K562 (cell line): ENCODE measurements at regions not wholly inside any gene's neighbourhood (a gene's known extent, or its start where the extent isn't known, plus 50 kb on each side); places are given as distances from the start of the nearest gene placed in this dataset.

Experiments
- ATAC-seq: fragments of 200-7000 bp; cut with Tn5 transposase; 3 replicates; pipeline ENCODE4 v1.9.1; 2020; ENCODE audit warnings: moderate library complexity
- BruUV-seq: library from RNA; stranded (reverse); fragments of 400-500 nt; replicated peaks from 2 replicates; lab custom pipeline; 2021; lab: Mats Ljungman, UMichigan
- CTCF ChIA-PET: fragments of 300-600 bp; formaldehyde crosslinking; extraction: SDS; loops from one replicate; lab custom pipeline; 2021; ENCODE audit warnings: low intra/inter-chr PET ratio; lab: Yijun Ruan, JAX
- POLR2A ChIA-PET: fragments of 300-600, 350-650 bp; sonication (Branson Sonifier 250); formaldehyde crosslinking; extraction: SDS; loops from one replicate; lab custom pipeline; 2021; ENCODE audit warnings: antibody characterized with exemption, inconsistent platforms; lab: Yijun Ruan, JAX
- DNase-seq, 4 experiments: peaks; one replicate each; pipeline versions ENCODE4 v3.0.0 to v3.0.0-alpha.2; 2011 to 2018; ENCODE audit warnings: low spot score in 3 of 4, mixed read lengths in 3 of 4; ENCODE audit errors: extremely low read depth in 1 of 4
- FAIRE-seq: peaks from 2 replicates; lab custom pipeline; 2011; peaks lifted over from hg19 to GRCh38; lab: Jason Lieb, UNC
- H2AFZ ChIP-seq: 2 replicates; pipeline ENCODE4 v1.6.0; 2011; ENCODE audit warnings: low read depth, low read length, control low read depth, inconsistent platforms
- H3K27ac ChIP-seq: fragments of 200-600 bp; 3 replicates; pipeline ENCODE4 v1.8.0; 2011; ENCODE audit warnings: low read depth, mild to moderate bottlenecking, control low read depth, inconsistent platforms, low read length, moderate library complexity, mixed read lengths; ENCODE audit errors: extremely low read depth
- H3K27me3 ChIP-seq, 2 experiments: fragments of 300-600 bp in 1 of 2; 2 replicates in 1 of 2; 3 replicates in 1 of 2; pipeline versions ENCODE4 v1.6.0 to v1.8.0; 2011; ENCODE audit warnings: inconsistent platforms in 2 of 2, low read length in 2 of 2, mild to moderate bottlenecking in 1 of 2, mixed read lengths in 1 of 2, moderate library complexity in 1 of 2; ENCODE audit not compliant: control insufficient read depth in 2 of 2, insufficient read depth in 2 of 2
- H3K36me3 ChIP-seq: fragments of 300-600 bp; 3 replicates; pipeline ENCODE4 v1.8.0; 2011; ENCODE audit warnings: mild to moderate bottlenecking, low read length, inconsistent platforms; ENCODE audit not compliant: control insufficient read depth, insufficient read depth
- H3K4me1 ChIP-seq, 2 experiments: fragments of 200-600 bp in 1 of 2; replicated peaks in 1 of 2; 2 replicates in 1 of 2; 3 replicates in 1 of 2; pipeline versions ENCODE4 v1.5.1 to v1.8.0; 2011; ENCODE audit warnings: inconsistent platforms in 2 of 2, low read length in 2 of 2, mild to moderate bottlenecking in 1 of 2, mixed read lengths in 1 of 2, moderate library complexity in 1 of 2; ENCODE audit not compliant: control insufficient read depth in 2 of 2, insufficient read depth in 2 of 2
- H3K4me2 ChIP-seq: 2 replicates; pipeline ENCODE4 v1.6.1; 2011; ENCODE audit warnings: low read length, control low read depth, inconsistent platforms, mixed read lengths; ENCODE audit not compliant: insufficient read depth
- H3K4me3 ChIP-seq: fragments of 200-600 bp; sonication (generic), shearing (Covaris generic); 2 replicates; pipeline ENCODE4 v1.5.1; 2016; ENCODE audit warnings: control low read depth, inconsistent platforms
- H3K79me2 ChIP-seq: fragments of 200-600 bp; 3 replicates; pipeline ENCODE4 v1.8.0; 2011; ENCODE audit warnings: low read length, inconsistent platforms; ENCODE audit not compliant: control insufficient read depth, insufficient read depth
- H3K9ac ChIP-seq, 2 experiments: 2 replicates each; pipeline versions ENCODE4 v1.6.0 to v1.6.1; 2011; ENCODE audit warnings: low read depth in 2 of 2, low read length in 2 of 2, control low read depth in 1 of 2, inconsistent platforms in 1 of 2, mild to moderate bottlenecking in 1 of 2, mixed read lengths in 1 of 2; ENCODE audit not compliant: insufficient read depth in 1 of 2
- H3K9me1 ChIP-seq: one replicate; pipeline ENCODE4 v1.6.0; 2011; ENCODE audit warnings: inconsistent platforms, mild to moderate bottlenecking, low read length, moderate library complexity; ENCODE audit not compliant: control insufficient read depth, insufficient read depth
- H3K9me3 ChIP-seq: replicated peaks from 2 replicates; pipeline ENCODE4 v1.5.1; 2011; ENCODE audit warnings: low read depth, low read length, inconsistent platforms; ENCODE audit not compliant: control insufficient read depth, insufficient read depth
- H4K20me1 ChIP-seq: replicated peaks from 2 replicates; pipeline ENCODE4 v1.6.1; 2011; ENCODE audit warnings: low read length, inconsistent platforms, mixed read lengths; ENCODE audit not compliant: control insufficient read depth, insufficient read depth
- ATF3 ChIP-seq, 2 experiments: fragments of 450-650 bp in 1 of 2; sonication (generic) in 1 of 2; formaldehyde crosslinking in 1 of 2; IDR thresholded peaks in 1 of 2; conservative IDR thresholded peaks in 1 of 2; 2 replicates each; pipeline versions ENCODE4 v1.6.1 to v1.8.1; 2016 to 2023; ENCODE audit warnings: mild to moderate bottlenecking in 2 of 2, moderate library complexity in 2 of 2, inconsistent platforms in 1 of 2, missing genetic modification reagents in 1 of 2
- CHCHD3 ChIP-seq: fragments of 250-450 bp; sonication (Bioruptor Pico); IDR thresholded peaks from 2 replicates; pipeline ENCODE4 v2.1.2; 2022; ENCODE audit warnings: mild to moderate bottlenecking
- CUX1 ChIP-seq: fragments of 200-800 bp; sonication (Bioruptor generic); IDR thresholded peaks from 2 replicates; pipeline ENCODE4 v1.6.1; 2016; ENCODE audit warnings: missing genetic modification characterization, missing compliant biosample characterization
- EP400 ChIP-seq: fragments of 450-650 bp; IDR thresholded peaks from 2 replicates; pipeline ENCODE4 v1.6.1; 2017; ENCODE audit warnings: antibody characterized with exemption, mild to moderate bottlenecking, moderate library complexity
- IRF9 ChIP-seq: fragments of 450-650 bp; IDR thresholded peaks from 2 replicates; pipeline ENCODE4 v1.6.1; 2016; ENCODE audit warnings: missing biosample characterization, missing genetic modification characterization
- MAFF ChIP-seq: IDR thresholded peaks from 2 replicates; pipeline ENCODE4 v1.6.1; 2012; ENCODE audit warnings: low read length, improper control_type of control experiment
- MBD2 ChIP-seq: sonication (generic); IDR thresholded peaks from 2 replicates; pipeline ENCODE4 v1.6.1; 2016; ENCODE audit warnings: low read depth, borderline replicate concordance
- POU5F1 ChIP-seq: fragments of 150-350 bp; IDR thresholded peaks from 2 replicates; pipeline ENCODE4 v1.6.1; 2014; ENCODE audit warnings: borderline replicate concordance, low read length, low read depth, mild to moderate bottlenecking; ENCODE audit not compliant: partially characterized antibody
- SMAD4 ChIP-seq: fragments of 250-450 bp; sonication (Bioruptor Pico); conservative IDR thresholded peaks from 2 replicates; pipeline ENCODE4 v1.8.0; 2021; ENCODE audit warnings: inconsistent platforms, mild to moderate bottlenecking, moderate library complexity
- SNIP1 ChIP-seq: fragments of 450-650 bp; IDR thresholded peaks from 2 replicates; pipeline ENCODE4 v1.7.1; 2017; ENCODE audit warnings: low read depth, mild to moderate bottlenecking
- TAF15 ChIP-seq: fragments of 200-400 bp; formaldehyde crosslinking; IDR thresholded peaks from 2 replicates; pipeline ENCODE4 v1.6.1; 2017; ENCODE audit warnings: mild to moderate bottlenecking, low read depth, low read length, moderate library complexity
- THRB ChIP-seq: fragments of 450-650 bp; formaldehyde crosslinking; conservative IDR thresholded peaks from 2 replicates; pipeline ENCODE4 v1.4.0; 2022; ENCODE audit warnings: mild to moderate bottlenecking, missing genetic modification characterization
- WGBS: fragments of 100-300 bp; shearing (Covaris generic); methylation state at CpG from one replicate; pipeline ENCODE4 v1.1.6; 2016; ENCODE audit warnings: low coverage, mixed read lengths; ENCODE audit not compliant: insufficient coverage; ENCODE audit errors: missing lambda C conversion rate; 5-methylcytosine and 5-hydroxymethylcytosine counted together
- in situ Hi-C: fragments of 300-500 bp; cut with MboI; formaldehyde crosslinking; loops from 4 replicates; pipeline ENCODE4 v1.15.0; 2018; ENCODE audit warnings: inconsistent platforms, mixed read lengths
- intact Hi-C: fragments of 100-400 bp; cut with micrococcal nuclease; formaldehyde crosslinking; loops from 2 replicates; pipeline ENCODE4 v1.14.2; 2022

GRCh38 chr1:25030674-25031589 lies 100.9 kb upstream of the RUNX3 start:
- intact Hi-C loops (no loop called here), in situ Hi-C loops (no loop called here)
- ATAC-seq, result no peak
- H4K20me1 ChIP-seq, result no peaks in the 10 kb centered on the region
- H3K4me2 ChIP-seq, result no peak overlapping the region
- no peak overlapping the region for H3K4me3 ChIP-seq
- CTCF ChIA-PET, result no interaction called here
- H3K27ac ChIP-seq, result no peak overlapping the region
- H3K9ac ChIP-seq, result no peak overlapping the region
- no peak for DNase-seq
- WGBS, result 1% methylated on average over 6 of the region's 6 CpGs
- H2AFZ ChIP-seq, result no peak overlapping the region
- no peaks in the 10 kb centered on the region for H3K9me3 ChIP-seq
- H3K9me1 ChIP-seq, result no peaks in the 10 kb centered on the region
- H3K27me3 ChIP-seq, result peaks cover 33 to 74% of the 10 kb centered on the region in 2 experiments
- no peaks in the 10 kb centered on the region for H3K79me2 ChIP-seq
- H3K36me3 ChIP-seq, result no peaks in the 10 kb centered on the region
- POLR2A ChIA-PET, result no interaction called here
- no TSS peak for BruUV-seq
- no peak for FAIRE-seq
- H3K4me1 ChIP-seq, result peaks cover 0 to 9% of the 10 kb centered on the region in 2 experiments; a peak in 2 of 5 replicates
- no peak for TF ChIP-seq EP400
- no peak for TF ChIP-seq MAFF
- no peak for TF ChIP-seq TAF15
- no peak for TF ChIP-seq SMAD4 (CRISPR knock-in tag)
- TF ChIP-seq SNIP1, result no peak
- no peak for TF ChIP-seq CHCHD3 (CRISPR knock-in tag)
- TF ChIP-seq ATF3 (IDR thresholded peaks at IDR 0.05), result no peak
- no peak for TF ChIP-seq ATF3 (CRISPR knock-in tag; conservative IDR thresholded peaks at IDR 0.05)
- no peak for TF ChIP-seq MBD2
- no peak for TF ChIP-seq IRF9 (tag)
- TF ChIP-seq POU5F1, result no peak
- TF ChIP-seq CUX1 (CRISPR knock-in tag), result no peak
- 0 out of 2 replicates have a peak, but pooled peaks have one; percentile 18 for TF ChIP-seq THRB
